HUES48 (cell line): ENCODE measurements at regions not wholly inside any gene's neighbourhood (a gene's known extent, or its start where the extent isn't known, plus 50 kb on each side); places are given as distances from the start of the nearest gene placed in this dataset.
A peak's percentile ranks its signal among the peaks of the same experiment; 100 is the strongest.
"Not testable (repeated sequence)": the region's sequence is repeated elsewhere in the genome, so short reads cannot be mapped to it uniquely, and the experiment has no call there.

Experiments used
- H3K27ac ChIP-seq: one replicate; pipeline ENCODE4 v1.7.0; 2013; ENCODE audit warnings: low read depth, low read length, inconsistent platforms
- H3K27me3 ChIP-seq: 2 replicates; pipeline ENCODE4 v1.6.1; 2013; ENCODE audit warnings: mild to moderate bottlenecking, low read length; ENCODE audit not compliant: control insufficient read depth, insufficient read depth
- H3K36me3 ChIP-seq: 2 replicates; pipeline ENCODE4 v1.6.1; 2013; ENCODE audit warnings: low read length; ENCODE audit not compliant: control insufficient read depth, insufficient read depth
- H3K4me1 ChIP-seq: 2 replicates; pipeline ENCODE4 v1.6.1; 2013; ENCODE audit warnings: mild to moderate bottlenecking, low read length; ENCODE audit not compliant: control insufficient read depth, insufficient read depth
- H3K4me3 ChIP-seq: 2 replicates; pipeline ENCODE4 v1.5.1; 2013; ENCODE audit warnings: mild to moderate bottlenecking, low read depth, low read length
- H3K9ac ChIP-seq: 2 replicates; pipeline ENCODE4 v1.6.1; 2013; ENCODE audit warnings: mild to moderate bottlenecking, low read depth, low read length, moderate library complexity
- H3K9me3 ChIP-seq: 2 replicates; pipeline ENCODE4 v1.6.1; 2013; ENCODE audit warnings: low read length; ENCODE audit not compliant: control insufficient read depth, insufficient read depth

DNA sequence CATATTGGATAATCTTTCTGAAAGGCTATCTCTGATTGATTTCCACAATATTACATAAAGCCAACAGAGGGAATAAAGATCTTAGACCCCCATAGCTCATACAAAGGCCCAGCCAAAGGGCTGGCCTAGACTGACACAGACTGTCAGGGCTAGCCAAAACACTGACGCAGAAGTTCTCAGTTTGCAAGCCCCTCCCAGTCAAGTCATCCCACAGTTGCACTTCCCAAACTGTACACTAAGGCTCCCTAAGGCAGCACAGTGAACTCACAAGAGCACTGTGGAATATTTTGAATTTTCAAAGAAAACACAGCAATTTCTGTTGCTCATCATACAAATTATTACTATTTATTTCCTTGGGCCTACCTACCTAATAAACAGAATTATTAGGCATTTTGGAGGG, 244.9 kb downstream of the SP3 start:
- no peak overlapping the region for H3K9ac ChIP-seq
- H3K36me3 ChIP-seq: no peaks in the 10 kb centered on the region
- H3K27ac ChIP-seq: no peak overlapping the region
- H3K27me3 ChIP-seq: no peaks in the 10 kb centered on the region
- no peak overlapping the region for H3K4me3 ChIP-seq
- no peaks in the 10 kb centered on the region for H3K9me3 ChIP-seq
- H3K4me1 ChIP-seq: no peaks in the 10 kb centered on the region

DNA sequence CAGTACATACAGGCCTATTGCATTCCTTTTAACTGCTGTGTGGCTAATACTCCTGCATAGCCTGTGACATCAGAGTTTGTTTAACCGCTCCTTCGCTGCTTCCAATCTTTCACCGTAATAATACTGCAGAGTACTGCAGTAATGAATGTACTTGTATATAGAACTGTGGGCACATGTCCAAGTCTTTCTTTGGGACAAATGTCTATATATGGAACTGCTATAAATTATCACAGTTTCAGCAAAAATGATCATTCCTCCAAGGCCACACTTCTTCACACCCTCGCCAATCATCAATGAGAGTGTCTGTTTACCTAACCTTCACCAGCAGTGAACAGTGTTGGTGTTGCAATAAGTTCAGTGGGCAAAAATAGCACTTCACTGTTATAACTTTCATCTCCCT, 230.4 kb downstream of the SP3 start:
- Histone ChIP-seq H3K4me3 (no peak overlapping the region), H3K27ac (no peak overlapping the region), H3K27me3 (no peaks in the 10 kb centered on the region), H3K36me3 (no peaks in the 10 kb centered on the region), H3K4me1 (no peaks in the 10 kb centered on the region), H3K9me3 (no peaks in the 10 kb centered on the region), H3K9ac (no peak overlapping the region)

DNA sequence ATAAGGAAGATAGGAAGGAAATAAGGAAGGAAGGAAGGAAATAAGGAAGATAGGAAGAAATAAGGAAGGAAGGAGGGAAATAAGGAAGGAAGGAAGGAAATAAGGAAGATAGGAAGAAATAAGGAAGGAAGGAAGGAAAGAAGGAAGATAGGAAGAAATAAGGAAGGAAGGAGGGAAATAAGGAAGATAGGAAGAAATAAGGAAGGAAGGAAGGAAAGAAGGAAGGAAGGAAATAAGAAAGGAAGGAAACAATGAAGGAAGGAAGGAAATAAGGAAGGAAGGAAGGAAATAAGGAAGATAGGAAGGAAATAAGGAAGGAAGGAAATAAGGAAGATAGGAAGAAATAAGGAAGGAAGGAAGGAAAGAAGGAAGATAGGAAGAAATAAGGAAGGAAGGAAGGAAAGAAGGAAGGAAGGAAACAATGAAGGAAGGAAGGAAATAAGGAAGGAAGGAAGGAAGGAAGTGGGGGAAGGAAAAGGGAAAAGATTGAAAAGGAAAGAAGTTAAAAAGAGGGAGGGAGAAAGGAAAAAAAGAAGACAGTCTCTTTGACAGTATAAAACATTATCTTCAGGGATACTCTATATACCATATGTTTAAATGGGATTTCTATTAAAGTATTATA, 227.1 kb downstream of the SP3 start:
- not testable (repeated sequence) for H3K27ac ChIP-seq

DNA sequence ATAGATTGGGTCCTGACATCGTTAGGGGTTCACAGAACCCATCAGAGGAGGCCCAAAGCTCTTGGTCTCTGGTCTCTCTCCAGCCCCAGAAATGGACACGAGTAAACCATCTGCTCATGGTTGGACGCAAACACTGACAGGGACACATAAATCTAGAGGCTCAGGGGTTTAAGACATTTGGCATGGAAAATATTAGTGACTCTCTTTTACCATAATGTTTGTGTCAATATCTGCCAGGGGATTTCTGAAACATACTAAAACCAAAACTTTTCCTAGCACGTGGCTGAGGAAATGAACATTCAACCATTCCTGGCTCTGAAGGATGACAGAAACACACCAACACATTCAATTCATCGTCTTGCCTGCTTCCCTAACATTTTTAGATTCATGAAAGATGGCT, 226.2 kb downstream of the SP3 start:
- Histone ChIP-seq H3K27ac (no peak overlapping the region), H3K9me3 (no peaks in the 10 kb centered on the region), H3K27me3 (no peaks in the 10 kb centered on the region), H3K4me3 (no peak overlapping the region), H3K4me1 (no peaks in the 10 kb centered on the region), H3K36me3 (no peaks in the 10 kb centered on the region), H3K9ac (no peak overlapping the region)

More for the DNA sequence above, 227.1 kb downstream of the SP3 start:
- H3K4me1 ChIP-seq, H3K27me3 ChIP-seq, H3K9ac ChIP-seq, H3K9me3 ChIP-seq, H3K36me3 ChIP-seq, H3K4me3 ChIP-seq: not testable (repeated sequence)

DNA sequence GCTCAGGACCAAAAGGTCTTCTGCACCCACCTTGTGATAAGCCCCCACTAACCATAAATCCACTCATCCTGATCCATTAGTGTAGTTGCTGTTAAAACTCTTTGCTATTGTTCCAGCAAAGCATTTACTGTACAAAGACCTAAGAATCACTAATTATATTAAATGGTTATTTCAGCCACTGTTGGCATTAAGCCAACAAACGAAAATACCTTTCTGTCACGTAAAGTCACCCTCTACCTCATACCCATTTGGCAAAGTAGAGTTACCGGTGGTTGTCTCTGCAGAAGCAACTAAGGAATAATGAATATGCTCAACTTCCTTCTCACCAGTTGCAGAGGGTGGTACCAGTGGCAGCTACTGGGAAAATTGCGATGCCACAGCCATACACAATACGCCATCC, 224.5 kb downstream of the SP3 start:
- Histone ChIP-seq H3K4me3 (no peak overlapping the region), H3K27ac (no peak overlapping the region), H3K27me3 (no peaks in the 10 kb centered on the region), H3K36me3 (no peaks in the 10 kb centered on the region), H3K9ac (no peak overlapping the region), H3K4me1 (no peaks in the 10 kb centered on the region), H3K9me3 (no peaks in the 10 kb centered on the region)

DNA sequence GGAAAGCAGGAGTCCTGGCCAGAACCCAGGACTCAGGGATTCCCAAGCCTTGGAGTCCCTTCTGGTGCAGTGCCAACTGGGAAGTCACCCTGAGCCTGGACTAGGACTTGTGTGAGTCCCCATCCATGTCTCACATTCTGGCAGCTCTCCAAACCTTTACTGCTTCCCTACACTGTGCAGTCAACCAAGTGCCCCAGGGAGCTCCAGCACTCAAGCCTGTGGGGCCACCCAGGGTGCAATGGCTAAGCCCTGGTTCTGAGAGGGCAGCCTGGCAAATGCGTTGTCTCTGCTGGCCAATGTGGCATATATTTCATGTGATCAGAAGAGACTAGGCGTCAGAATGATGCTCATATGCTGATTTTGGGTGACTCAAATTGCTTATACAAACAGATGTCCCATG, 223.4 kb downstream of the SP3 start:
- H3K9ac ChIP-seq: no peak overlapping the region
- H3K36me3 ChIP-seq: no peaks in the 10 kb centered on the region
- no peak overlapping the region for H3K27ac ChIP-seq
- H3K9me3 ChIP-seq: no peaks in the 10 kb centered on the region
- H3K4me1 ChIP-seq: 0 out of 2 replicates have a peak, but pooled peaks cover 7% of the 10 kb centered on the region
- no peak overlapping the region for H3K4me3 ChIP-seq
- no peaks in the 10 kb centered on the region for H3K27me3 ChIP-seq

DNA sequence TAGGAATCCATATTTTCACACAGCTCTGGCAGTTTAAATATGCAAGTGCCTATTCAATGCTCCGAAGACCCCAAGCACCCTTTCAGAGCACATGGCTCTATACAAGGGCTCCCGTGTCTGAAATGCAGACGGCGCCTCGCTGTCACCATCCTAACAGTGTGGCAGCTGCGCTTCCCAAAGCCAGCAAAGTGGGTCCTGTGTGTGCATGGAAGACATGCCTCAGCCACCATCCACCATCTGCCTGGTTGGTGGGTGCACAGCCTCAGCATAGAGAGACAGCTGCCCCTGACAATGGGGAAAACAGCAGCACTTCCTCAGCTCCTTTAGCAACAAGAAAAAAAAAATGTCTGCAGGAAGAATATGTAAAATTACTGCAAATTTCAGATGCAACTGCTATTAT, 218.1 kb downstream of the SP3 start:
- no peaks in the 10 kb centered on the region for H3K27me3 ChIP-seq
- peaks cover 40% of the 10 kb centered on the region for H3K4me1 ChIP-seq
- H3K9ac ChIP-seq: no peak overlapping the region
- no peak overlapping the region for H3K4me3 ChIP-seq
- no peaks in the 10 kb centered on the region for H3K9me3 ChIP-seq
- H3K27ac ChIP-seq: no peak overlapping the region
- H3K36me3 ChIP-seq: no peaks in the 10 kb centered on the region

DNA sequence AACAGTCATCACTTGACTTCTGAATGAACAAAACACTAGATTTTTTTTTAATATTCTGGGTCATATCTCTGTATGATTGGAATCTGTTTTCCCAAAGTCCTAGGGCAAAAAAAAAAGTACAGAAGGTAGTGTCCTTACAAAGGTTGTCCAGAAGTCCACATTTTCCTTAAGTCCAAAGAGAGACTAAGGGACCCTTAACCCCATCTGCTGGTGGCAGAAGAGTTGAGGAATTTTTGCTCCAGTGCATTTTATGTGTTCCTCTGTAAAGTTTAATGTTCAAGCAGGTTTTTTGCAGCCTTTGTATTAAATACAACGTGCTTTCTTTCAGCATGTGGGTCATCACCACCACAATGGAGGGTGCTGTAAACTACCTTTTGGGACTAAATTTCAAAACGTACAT, 215.9 kb downstream of the SP3 start:
- Histone ChIP-seq H3K27ac (no peak overlapping the region), H3K36me3 (no peaks in the 10 kb centered on the region), H3K9me3 (no peaks in the 10 kb centered on the region), H3K9ac (0 out of 2 replicates have a peak overlapping the region, but pooled peaks have one; percentile 3), H3K4me3 (no peak overlapping the region), H3K4me1 (peaks cover 48% of the 10 kb centered on the region), H3K27me3 (no peaks in the 10 kb centered on the region)

DNA sequence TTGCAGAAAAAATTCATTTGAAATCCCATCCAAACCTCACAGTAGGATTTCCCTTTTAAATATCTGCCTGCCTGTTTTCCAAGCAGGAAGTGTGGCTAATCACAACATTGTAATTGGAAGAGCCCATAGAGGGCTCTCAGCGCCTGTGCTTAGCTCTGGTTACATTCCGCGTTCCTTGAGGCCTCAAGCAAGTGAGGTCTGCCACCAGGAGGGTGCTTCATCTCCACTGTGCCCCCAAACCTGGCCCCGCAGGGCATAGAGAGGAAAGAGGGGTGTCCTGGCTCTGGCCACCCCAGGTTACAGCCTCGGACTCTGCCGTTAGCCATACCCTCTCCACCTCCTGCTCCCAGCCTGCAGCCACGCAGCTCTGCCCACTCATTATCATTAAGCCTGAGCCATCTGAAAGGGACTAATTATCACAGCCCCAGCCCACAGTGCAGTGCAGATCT, 214.8 kb downstream of the SP3 start:
- no peaks in the 10 kb centered on the region for H3K9me3 ChIP-seq
- no peaks in the 10 kb centered on the region for H3K36me3 ChIP-seq
- no peak overlapping the region for H3K9ac ChIP-seq
- peaks cover 52% of the 10 kb centered on the region for H3K4me1 ChIP-seq
- H3K4me3 ChIP-seq: no peak overlapping the region
- peak overlapping the region; percentile 75 for H3K27ac ChIP-seq
- H3K27me3 ChIP-seq: no peaks in the 10 kb centered on the region

DNA sequence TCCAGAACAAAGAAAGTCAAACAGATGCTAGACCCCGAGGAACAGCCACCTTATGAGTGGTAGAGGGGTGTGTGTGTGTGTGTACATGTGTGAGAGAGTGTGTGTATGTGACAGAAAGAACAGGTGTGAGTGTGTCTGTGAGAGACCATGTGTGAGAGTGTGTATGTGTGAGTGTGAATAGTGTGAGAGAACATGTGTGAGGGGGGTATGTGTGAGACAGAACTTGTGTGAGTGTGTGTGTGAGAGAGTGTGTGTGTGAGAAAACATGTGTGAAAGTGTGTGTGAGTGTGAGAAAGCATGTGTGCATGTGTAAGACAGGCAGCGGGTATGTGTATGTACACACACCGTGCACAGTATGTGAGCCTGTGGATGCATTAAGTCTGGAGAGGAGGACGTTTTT, 214.3 kb downstream of the SP3 start:
- Histone ChIP-seq H3K36me3 (no peaks in the 10 kb centered on the region), H3K9me3 (no peaks in the 10 kb centered on the region), H3K9ac (no peak overlapping the region), H3K27me3 (no peaks in the 10 kb centered on the region), H3K4me1 (peaks cover 52% of the 10 kb centered on the region), H3K4me3 (no peak overlapping the region), H3K27ac (peak overlapping the region; percentile 75)

DNA sequence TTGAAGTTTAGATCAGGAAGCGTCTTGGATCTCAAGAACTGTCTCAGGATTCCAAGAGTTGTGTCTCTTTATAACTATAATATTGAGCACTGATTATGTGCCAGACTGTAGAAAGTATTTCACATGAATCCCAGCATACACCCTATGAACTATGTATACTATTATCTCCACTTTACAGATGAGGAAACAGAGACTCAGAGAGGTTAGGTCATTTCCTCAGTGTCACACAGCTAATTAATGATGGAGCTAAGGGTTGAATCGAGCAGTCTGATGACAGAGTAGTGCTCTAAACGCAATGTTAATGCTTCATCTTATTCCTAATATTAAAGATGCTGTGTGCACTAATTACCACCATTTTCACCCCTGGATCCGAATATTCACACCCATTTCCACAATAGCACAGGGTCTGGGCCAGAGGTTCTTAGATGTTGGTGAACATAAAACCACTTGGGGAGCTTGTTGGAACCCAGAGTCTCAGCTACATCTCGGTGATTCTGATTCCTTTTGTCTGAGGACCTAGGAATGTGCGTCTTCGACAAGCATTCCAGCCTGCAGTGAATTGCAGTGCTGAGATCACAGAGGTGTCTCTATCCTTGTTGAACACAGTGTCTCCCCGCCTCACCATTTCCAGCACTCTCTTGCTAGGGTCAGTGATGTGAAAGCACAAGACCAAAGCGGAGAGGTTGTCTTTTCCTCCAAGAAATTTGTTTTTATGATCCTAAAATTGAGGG, 213.8 kb downstream of the SP3 start:
- Histone ChIP-seq H3K27me3 (no peaks in the 10 kb centered on the region), H3K36me3 (no peaks in the 10 kb centered on the region), H3K27ac (no peak overlapping the region), H3K4me3 (no peak overlapping the region), H3K9me3 (no peaks in the 10 kb centered on the region), H3K4me1 (peaks cover 49% of the 10 kb centered on the region), H3K9ac (no peak overlapping the region)
